A172 (cell line): ENCODE measurements at regions not wholly inside any gene's neighbourhood (a gene's known extent, or its start where the extent isn't known, plus 50 kb on each side); places are given as distances from the start of the nearest gene placed in this dataset.
"Not testable (repeated sequence)": the region's sequence is repeated elsewhere in the genome, so short reads cannot be mapped to it uniquely, and the experiment has no call there.

Source experiments
- DNase-seq: peaks from one replicate; pipeline ENCODE4 v3.0.0-alpha.2; 2015; ENCODE audit warnings: low spot score

DNA sequence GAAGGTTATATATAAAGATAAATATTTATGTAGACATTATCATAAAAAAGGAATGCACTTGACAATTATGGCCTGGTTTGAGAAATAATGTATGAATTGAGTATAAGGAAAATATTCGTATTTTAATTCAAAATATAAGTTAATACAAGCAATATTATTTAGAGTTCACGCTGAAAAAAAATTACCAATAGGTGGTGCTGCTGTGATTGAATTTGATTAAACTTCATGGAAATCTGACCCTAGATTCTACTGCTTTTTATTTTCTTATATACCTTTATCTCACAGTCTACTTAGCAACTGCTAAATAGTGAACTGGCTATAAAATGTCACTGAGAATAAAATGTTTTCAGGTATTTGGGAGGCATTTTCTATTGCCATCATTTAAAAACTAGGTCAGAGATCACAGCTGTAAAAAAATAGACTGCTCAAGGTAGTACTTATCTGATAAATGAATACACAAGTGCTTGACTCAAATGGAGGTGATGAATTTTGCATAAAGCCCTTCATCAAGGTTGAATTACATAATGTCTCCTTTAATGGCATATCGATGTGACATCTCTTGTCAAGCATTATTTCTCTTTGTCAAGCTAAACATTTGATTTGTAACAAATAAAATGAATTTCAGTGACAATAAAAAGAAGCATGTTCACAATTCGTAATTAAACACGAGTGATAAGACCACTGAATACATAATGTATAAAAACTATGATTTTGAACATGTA is 1638.8 kb upstream of the PCDH7 start:
- peak; percentile 5 for DNase-seq

DNA sequence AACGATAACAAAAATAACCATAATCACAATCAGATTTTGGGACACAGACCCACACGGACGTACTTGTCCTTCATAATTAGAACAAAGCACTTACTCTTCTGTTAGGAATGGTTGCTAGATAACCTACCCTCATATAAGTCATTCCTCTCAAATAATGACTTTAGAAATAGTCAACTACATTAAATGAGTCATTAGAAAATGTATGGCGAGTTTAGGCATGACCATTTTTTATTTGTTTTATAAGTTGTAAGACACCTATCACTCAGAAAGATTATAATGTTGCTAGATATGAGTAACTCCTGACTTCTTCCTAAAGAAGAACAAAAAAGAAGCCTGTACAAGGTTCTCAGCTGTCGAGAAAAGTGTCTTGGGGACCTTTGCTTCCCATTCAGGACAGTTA is 1637.5 kb upstream of the PCDH7 start:
- DNase-seq, result no peak

DNA sequence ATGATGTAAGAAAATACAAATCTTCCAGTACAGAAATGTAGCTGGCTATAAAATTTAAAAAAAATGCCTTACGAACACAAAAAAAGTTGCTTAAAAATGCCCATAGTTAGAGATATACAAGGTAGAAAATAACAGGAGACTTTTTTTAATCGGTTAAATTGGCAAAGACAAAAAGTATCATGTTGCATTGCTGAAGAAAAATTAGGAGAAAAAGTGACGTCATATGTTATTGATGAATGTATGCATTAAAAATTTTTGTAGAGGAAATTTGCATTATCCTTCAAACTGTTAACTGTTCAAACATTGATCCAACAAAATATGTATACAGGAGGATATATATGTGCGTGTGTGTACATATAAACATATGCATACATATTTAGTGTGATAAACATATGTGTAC is 1634.4 kb upstream of the PCDH7 start:
- no peak for DNase-seq

DNA sequence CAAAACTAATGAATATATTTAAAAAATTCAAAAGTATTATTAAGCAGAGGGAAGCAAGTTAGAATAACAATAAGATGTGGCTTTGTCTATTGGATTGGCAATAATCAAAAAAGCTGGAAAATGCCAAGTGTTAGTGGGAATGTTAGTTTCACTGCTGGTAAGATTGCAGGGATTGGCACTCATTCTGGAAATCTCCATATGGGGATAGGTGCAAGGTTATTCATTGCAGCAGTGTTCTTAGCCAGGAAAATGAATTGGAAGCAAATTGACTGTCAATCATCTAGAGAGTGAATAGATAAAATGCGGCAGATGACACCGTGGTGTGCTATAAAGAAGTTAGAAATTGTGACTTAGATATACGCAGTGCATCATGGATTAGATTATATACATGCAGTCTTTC is 1615.5 kb upstream of the PCDH7 start:
- no peak for DNase-seq

DNA sequence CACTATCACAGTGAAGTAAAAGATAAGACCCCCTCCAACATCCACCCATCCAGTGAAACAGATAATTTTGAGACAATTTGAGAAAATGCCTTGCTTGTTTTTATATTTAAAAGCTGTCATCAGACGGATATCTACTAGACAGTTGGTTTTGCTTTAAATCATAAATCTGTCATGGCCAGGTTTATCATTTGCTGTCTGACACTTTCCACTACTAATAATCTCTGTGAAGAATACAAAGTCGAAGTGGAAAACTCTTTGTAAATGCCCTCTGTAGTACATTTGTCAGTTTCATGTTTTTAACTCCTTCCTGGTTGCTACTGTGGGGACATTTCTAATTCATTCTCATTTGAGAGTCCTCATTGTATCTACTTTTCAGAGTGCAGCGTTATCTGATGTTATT is 1606.2 kb upstream of the PCDH7 start:
- no peak for DNase-seq

DNA sequence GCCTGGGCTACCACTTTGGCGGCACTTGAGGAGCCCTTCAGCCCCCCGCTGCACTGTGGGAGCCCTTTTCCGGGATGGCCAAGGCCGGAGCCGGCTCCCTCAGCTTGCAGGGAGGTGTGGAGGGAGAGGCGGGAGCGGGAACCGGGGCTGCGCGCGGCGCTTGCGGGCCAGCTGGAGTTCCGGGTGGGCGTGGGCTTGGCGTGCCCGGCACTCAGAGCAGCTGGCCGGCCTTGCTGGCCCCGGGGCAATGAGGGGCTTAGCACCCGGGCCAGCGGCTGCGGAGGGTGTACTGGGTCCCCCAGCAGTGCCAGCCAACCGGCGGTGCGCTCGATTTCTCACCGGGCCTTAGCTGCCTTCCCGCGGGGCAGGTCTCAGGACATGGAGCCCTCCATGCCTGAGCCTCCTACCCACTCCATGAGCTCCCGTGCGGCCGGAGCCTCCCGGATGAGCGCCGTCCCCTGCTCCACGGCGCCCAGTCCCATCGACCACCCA is 1602.9 kb upstream of the PCDH7 start:
- not testable (repeated sequence) for DNase-seq

DNA sequence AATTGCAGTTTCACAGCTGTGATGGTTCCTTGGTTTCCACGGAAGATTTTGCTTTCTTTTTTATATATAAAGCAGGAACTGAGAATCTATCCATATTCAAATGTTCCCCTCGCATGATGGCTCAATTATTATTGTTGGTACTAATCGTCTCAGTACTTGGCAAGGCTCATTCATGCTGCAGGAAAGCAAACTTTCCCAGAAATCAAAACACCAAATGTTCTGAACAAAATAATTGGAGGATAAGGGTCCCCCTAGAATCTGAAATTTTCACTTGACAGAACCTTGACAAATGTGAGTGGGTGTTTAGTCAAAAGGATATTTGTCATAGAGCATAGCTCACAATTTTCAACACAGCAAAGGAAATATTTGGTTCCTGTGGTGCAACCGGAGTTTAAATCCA is 1598.6 kb upstream of the PCDH7 start:
- DNase-seq, result no peak

DNA sequence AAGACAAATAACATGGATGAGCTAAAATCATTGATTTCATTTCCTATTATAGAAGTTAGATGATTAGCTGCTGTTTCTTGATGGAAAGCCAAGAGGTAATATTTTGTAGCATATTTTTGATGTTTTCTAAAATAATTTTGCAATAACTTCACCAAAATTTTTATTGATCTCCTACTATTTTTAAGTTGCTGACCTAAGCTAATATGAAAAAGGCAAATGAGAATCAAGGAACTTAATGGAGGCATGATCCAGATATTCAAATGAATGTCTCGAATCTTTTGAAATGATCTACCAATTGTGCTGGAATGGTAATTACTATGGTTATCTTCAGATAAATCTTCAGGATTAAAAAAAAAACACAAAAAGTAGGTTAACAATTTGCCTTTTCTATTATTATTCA is 1591.4 kb upstream of the PCDH7 start:
- DNase-seq, result no peak

DNA sequence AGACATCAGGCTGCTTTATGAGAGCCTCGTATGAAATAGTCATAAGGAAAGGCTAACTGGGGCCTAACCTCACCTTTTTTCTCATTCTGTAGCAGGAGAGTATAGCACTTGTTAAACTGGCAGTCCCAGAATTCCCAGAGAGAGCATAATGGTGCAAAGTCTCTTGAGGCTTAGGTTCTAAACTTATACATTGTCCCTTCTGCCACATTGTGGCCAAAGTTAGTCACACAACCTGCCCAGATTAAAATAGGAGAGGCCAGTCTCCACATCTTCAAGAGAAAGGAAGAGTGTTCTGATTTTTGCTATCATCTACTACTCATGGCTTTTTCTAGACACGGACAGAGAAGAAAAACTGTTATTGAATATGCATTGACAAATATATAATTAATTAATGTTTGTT is 1588.9 kb upstream of the PCDH7 start:
- no peak for DNase-seq

DNA sequence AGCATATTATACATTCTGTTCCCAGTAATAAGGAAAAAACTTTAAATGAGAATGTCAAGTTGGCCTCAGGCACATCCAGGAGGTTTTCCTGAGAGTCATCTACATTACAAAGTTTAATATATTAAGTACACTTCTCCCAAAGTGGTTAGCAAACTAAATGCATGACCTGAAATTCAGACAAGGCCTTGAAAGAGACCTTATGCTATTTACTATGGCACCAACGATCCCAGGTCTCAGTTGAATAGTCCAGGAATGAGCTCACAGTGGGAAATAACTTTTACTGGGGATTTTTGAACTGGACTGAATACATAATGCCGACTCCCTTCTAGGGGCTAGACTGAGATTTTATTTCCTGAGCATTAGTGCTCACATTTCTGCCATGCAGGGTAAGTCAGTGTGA is 1577.5 kb upstream of the PCDH7 start:
- DNase-seq, result no peak

DNA sequence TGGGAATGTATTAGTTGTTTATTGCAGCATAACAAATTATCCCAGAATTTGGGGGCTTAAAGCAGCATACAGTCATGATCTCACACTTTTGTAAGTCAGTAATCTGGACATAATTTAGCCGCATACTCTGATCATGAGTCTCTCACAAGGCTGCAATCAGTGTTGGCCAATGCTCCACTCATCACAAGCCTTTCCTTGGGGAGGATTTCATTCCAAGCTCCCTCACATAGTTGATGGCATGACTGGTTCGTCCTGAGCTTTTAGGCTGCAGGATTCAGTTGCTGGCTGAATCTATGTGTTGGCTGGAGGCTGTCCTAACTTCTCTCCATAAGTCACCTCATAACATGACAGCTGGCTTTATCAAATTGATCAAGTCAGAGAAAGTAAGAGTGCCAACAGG is 1568.6 kb upstream of the PCDH7 start:
- no peak for DNase-seq

DNA sequence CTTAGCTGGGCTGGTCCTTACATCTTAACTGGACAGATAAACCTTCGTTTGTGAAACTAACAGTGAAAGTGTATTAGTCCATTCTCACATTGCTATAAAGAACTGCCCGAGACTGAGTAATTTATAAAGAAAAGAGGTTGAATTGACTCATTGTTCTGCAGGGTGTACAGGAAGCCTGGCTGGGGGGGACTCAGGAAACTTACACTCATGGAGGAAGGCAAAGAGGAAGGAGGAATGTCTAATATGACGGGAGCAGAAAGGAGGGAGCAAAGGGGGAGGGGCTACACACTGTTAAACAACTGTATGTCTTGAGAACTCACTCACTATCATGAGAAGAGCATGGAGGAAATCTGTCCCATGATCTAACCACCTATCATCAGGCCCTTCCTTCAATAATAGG is 1566.5 kb upstream of the PCDH7 start:
- no peak for DNase-seq

DNA sequence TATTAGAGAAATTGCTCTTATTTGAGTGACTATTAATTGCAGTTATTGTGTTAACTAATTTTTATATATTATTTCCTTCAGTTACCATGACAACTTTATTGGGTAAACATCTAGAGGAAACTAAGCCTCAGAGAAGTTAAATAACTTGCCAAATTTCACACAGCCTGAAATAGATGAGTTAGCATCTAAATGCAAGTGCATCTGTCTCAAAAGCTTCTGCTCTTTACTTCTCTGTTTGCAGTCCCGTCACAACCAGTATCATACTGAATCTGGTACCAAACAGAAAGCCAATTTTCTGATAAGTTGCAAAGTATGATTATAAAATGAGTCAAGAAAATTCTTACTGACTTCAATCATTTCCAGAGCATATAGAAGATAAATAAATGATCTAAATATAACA is 1544.9 kb upstream of the PCDH7 start:
- DNase-seq, result no peak

DNA sequence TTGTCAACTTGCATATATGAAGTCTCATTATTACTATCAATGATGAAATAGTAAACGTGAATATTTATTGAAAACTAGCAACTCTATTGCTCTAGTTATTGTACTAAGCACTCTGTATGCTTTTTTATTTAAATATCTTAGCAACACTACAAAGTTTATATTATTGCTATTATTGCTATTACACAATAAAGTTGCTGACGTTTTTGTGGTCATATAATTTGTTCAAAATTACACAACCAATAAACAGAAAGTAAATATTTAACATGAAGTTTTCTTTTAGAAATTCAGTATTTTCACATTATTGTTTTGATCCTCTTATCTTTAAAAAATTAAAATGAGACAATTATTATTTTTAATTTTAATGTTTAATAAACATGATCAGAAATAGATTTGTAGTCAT is 1521.1 kb upstream of the PCDH7 start:
- DNase-seq, result no peak

DNA sequence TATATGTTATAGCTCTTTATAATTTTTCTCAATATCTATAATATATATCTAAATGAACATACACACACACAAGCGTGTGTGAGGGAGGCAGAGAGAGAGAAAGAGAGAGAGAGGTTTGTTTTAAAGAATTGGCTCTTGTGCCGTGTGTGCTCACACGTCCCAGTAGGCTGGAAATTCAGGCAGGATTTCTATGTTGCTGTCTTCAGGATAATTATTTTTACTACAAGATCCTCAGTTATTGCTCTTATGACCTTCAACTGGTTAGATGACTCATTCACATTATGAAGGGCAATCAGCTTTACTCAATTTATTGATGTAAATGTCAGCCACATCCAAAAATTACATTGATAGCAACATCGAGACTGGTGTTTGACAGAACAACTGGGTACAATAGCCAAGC is 1520.7 kb upstream of the PCDH7 start:
- no peak for DNase-seq

DNA sequence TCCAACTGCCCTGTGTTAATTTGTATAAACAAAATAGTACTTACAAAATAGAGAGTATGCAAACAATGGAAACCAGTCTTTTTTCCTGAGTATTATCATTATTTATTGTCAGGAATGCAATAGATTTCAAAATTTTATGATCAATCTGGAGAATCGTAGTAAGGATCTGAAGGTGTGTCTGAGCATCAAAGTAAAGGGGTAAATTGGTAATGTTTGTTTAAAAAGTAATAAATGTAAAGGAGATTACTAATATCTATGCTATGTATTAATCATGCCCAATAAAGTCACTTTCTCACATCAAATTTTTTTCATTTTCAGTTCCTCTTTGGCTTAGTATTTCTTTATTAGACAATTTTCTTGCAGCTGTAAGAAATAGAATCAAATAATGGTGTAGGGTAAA is 1507.1 kb upstream of the PCDH7 start:
- DNase-seq, result no peak

DNA sequence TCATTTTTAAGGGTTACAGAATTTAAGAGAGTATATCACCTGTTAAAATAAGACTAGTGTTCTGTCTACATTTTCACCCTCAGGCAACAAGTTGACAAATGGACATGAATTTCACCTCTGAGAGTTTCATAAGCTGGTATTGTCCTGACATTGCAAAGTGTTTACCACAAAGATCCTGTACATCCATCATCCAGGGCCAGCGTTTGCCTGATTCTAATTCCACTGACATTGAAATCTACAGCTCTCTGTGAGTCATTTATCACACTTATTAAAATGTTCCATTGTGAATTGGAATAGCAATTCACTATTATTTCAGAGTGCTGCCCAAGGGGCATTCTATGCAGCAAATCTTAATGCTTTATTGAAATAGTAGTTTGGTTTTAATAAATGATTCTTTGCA is 1499.4 kb upstream of the PCDH7 start:
- peak; percentile 2 for DNase-seq

DNA sequence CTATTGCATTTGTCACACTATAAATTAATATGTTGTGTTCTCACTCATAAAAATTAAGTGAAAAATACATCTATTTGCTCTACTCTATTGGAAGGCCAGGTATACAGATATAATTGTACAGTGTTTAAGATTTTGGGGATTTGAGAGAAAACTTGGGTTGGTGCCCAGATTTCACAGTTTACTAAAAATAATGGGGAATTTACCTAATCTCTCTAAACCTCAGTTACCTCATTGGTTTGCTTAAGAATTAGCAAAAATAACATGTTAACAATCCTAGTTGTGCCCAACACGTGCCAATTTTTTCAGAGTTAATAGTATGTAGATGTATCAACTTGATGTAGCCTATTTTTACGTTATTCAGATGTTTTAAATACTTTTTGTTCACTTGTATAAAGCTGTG is 1495.3 kb upstream of the PCDH7 start:
- DNase-seq, result no peak

DNA sequence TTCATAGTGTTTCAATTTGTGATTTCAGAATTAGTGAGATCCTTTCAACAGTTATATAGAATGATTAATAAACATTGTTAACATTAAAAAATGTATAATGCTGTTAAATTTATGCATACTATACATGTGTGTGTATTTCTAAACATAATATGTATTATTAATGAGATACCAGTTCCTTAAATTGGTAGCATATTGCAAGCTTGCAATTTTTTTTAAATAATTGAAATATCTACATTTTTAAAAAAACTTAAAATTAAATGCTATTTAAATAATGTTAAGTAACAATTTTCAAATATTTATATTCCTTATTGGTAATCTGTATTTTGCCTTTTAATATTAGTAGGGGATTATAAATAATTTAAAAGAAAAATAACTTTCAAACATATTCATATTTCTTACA is 1479.5 kb upstream of the PCDH7 start:
- DNase-seq, result no peak

DNA sequence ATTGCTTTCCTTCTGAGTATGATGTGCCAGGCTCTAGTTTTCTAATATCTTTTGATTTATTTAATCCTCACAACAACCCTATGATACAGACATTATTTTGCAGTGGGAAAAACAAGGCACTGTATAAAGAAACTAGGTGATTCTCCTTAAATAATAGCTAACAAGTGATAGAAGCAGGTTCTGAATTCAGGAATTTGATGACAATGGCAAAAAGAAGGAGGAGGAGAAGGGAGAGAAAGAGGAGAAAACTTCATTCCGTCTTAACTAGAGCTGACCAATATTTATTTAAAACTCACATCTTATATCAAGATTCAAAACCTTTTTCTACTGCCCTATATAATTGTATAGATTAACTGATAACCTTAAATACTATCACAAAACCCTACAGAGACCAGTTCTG is 1477.1 kb upstream of the PCDH7 start:
- DNase-seq, result no peak

DNA sequence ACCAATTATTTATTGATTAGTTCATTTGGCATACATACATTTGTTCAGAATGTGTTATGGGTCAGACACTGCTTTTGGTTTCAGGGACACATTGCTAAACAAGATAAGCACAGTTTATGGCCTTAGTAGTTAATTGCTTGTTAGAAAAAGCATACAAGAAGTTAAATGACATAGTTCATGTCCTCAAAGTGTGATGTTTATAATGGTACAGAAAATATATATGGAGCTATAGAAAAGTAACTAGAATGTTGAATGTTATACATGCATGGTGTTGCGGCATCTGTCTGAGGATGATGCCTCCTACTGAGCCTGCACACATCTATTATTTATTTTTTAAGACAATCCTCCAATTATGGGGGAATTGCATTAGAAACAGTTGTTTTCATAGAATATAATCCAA is 1476.3 kb upstream of the PCDH7 start:
- DNase-seq, result no peak

DNA sequence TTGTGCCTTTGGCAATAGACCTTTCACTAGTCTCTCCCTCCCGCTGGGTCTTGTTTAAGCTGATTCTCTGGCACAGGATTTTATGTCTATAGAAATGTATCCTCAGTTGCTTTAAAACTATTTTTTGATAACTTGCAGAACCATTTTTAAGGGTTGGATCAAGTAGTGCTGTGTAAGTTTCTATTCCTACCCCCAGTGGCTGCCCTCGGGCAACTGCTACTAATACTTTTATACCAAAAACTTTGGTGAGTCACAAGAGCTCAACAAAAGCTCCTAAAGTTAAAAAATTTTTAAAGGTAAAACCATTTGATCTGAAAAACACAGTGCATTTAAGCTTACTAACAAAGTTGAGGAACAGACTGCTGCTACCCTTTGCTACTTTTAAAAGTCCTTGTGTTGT is 1460.6 kb upstream of the PCDH7 start:
- DNase-seq, result no peak

DNA sequence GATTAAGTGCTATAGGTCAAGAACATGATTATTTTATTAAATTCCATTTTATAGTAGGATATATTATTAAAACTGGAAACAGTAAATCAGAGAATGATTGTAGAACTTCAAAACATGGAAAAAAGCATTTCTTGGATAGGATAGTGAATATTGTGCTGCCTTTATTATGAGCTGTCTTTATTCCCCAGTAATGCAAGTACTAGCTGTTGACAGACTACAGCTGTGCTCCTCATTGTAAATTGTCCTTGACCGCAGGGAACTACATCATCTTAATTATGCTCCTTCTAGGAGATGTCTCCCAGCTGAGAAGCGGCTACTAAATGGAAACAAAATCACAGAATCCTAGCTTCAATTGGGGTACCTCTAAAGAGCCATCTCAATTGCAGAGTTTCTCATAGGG is 1457.2 kb upstream of the PCDH7 start:
- DNase-seq, result no peak

DNA sequence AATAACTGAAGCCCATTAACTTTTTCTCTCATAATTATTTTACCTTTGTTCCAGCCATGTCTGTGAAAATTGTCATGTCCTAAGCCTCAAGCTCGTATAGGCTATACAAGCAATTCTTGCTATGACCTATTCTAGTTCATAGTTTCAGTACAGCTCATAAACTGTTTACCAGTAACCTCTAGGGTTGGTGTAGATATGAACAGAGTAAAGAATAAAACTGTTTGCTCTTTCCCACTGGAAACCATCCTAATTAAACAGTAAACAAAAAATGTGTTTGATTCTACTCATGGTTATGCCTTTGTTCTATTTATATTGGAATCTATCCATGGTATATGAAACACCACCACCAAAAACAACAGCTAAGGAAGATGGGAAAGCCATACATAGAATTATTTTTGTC is 1444.0 kb upstream of the PCDH7 start:
- DNase-seq, result no peak
